ENCODE measurements at regions not wholly inside any gene's neighbourhood (a gene's known extent, or its start where the extent isn't known, plus 50 kb on each side); places are given as distances from the start of the nearest gene placed in this dataset.

- TF ChIP-seq CTCF (IDR thresholded peaks at IDR 0.05) = no peak
- TF ChIP-seq EP300 (IDR thresholded peaks at IDR 0.05) = no peak
- TF ChIP-seq POLR2A (IDR thresholded peaks at IDR 0.05) = no peak
Measured at GRCh38 chr1:68959461-68960030, 462.7 kb upstream of the DEPDC1 start.

Data from sigmoid colon (tissue), 4 donors.